Fibroblast of pulmonary artery (primary cell): ENCODE measurements at regions not wholly inside any gene's neighbourhood (a gene's known extent, or its start where the extent isn't known, plus 50 kb on each side); places are given as distances from the start of the nearest gene placed in this dataset.
A peak's percentile ranks its signal among the peaks of the same experiment; 100 is the strongest.
"Not testable (repeated sequence)": the region's sequence is repeated elsewhere in the genome, so short reads cannot be mapped to it uniquely, and the experiment has no call there.

Experiments used
- DNase-seq: peaks from one replicate; pipeline ENCODE4 v3.0.0-alpha.2; 2010; ENCODE audit warnings: low read depth
- H3K4me3 ChIP-seq: replicated peaks from 2 replicates; pipeline ENCODE4 v1.5.1; 2011; ENCODE audit warnings: low read depth, mild to moderate bottlenecking, control low read depth, low read length, moderate library complexity

DNA sequence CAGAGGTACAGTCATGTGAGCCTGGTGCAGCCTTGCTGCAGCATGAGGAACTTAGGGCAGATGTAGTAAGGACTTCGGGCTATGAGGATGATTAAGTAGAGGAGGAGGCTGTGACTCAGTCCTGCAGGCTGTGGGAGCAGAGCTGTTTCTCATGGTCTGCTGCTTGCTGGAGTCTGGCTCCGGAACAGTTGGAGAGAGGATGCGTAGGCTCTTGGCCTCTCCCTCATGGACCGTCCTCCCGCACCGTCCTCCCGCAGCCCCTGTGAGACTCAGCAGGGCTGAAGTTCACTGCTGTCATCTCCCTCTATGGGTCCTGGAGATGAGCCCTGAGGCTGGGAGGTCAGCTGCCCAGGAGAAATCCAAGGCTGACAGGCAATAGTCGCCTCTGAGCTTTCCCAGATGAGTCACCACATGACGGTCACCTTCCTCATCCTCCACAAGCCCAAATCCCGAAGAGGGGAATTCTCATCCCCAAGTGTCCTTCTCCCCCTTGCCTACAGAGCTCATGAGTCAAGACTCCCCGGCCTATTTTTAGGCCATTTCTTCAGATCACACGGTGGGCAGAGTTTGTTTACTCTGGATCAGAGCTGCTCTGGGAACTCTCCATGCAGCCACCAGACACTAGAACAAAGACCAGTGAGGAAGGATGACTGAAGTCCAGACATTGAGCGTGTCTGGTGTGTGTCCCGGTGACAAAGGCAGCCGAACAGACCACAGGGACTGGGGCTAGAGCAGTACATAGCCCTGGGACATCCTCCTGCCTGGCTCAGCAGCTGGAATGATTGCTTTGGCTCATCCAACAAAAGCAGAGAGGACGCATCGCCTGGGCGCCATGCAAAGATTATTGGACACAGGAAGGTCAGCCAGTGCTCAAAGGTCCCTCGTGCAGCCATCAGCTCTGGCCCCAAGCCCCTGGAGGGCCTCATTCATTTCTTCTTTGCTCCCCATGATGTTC lies 134.5 kb downstream of the NPIPB11 start:
- DNase-seq: peak; percentile 74

GRCh38 chr16:29270923-29271322 lies 135.6 kb downstream of the NPIPB11 start:
- H3K4me3 ChIP-seq, DNase-seq: not testable (repeated sequence)

More for the DNA sequence above, 134.5 kb downstream of the NPIPB11 start:
- not testable (repeated sequence) for H3K4me3 ChIP-seq

GRCh38 chr16:29270033-29270432 lies 136.5 kb downstream of the NPIPB11 start:
- H3K4me3 ChIP-seq, DNase-seq: not testable (repeated sequence)

DNA sequence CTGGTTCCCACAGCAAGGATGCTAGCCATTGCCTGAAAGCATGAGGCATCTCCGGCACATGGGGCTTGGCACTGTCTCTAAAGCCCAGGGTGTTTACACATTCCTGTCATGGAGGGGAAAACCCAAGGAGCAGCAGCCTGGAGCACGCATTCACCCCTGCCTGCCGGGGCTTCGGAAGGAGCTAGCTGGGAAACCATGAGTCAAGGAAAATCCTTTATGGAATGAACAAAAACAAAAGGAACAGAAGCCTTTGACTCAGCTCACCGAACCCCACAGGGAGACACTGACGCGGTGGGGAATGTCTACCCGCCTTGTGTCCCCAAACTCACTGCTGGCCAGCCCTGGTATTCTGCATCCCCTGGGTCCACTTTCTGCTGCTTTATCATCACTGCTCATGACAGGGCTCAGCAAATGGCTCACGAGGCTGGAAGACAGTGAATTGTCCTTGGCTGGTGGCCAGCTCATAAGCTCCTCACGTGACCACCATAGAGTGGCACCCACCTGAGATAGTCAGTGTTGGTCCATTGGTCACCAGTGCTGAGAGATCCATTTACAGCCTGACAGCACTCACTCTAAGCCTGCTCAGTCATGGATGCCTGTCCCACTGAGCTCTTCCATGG lies 137.2 kb downstream of the NPIPB11 start:
- DNase-seq: peak; percentile 87
- not testable (repeated sequence) for H3K4me3 ChIP-seq

DNA sequence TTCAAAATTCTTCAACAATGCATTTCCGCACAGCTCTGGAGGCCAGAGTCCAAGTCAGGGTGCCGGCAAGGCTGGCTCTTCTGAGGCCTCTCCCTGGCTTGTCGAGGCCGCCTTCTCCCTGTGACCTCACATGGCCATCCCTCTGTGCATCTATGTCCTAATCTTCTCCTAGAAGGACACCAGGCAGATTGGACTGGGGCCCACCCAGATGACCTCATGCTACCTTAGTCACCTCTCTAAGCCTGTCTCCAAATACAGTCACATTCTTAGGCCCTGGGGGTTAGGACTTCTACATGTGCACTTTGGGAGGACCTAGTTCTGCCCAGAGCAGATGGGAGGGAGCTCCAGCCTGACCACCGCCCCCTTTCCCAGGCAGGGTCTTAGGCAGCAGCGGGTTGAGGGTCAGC lies 137.7 kb downstream of the NPIPB11 start:
- not testable (repeated sequence) for H3K4me3 ChIP-seq
- peak; percentile 65 for DNase-seq

DNA sequence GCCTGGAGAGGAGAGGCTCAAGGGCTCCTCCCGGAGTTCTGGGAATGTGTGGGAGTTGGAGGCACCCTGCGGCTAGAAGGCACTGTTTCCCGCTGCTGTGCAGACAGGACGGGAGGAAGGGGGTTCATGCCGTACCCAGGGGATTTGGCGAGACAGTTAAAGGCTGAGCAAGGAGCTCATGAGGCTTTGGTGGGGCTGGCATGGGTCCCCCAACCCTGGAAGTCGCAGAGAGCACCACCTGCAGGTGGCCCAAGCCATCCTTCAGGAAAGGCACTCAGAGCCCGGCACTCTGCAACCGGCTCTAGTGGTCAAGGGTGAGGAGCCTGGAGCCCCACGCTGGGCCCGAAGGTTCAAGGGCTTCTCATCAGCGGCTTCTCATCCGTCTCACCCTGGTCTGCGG lies 138.2 kb downstream of the NPIPB11 start:
- not testable (repeated sequence) for H3K4me3 ChIP-seq
- peak; percentile 38 for DNase-seq

DNA sequence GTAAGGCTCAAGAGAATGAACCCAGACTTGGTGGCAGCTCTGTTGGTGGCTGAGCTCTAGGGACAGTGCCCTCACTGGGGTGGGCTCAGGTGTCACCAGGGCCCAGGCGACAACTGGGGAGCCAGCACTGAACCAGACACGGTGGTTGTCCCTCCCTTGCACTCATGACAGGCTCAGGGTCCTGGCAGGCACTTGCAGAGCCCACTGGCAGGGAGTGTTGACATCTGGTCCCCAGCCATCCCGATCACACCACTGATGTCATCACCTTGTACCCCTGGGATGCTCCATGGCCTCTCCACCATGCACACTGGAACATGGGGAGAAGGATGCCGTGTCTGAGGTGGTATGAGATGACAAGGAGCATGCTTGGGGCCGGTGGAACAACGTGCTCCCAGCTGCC lies 138.6 kb downstream of the NPIPB11 start:
- not testable (repeated sequence) for DNase-seq, H3K4me3 ChIP-seq

GRCh38 chr16:29267055-29267619 lies 139.4 kb downstream of the NPIPB11 start:
- DNase-seq, H3K4me3 ChIP-seq: not testable (repeated sequence)

DNA sequence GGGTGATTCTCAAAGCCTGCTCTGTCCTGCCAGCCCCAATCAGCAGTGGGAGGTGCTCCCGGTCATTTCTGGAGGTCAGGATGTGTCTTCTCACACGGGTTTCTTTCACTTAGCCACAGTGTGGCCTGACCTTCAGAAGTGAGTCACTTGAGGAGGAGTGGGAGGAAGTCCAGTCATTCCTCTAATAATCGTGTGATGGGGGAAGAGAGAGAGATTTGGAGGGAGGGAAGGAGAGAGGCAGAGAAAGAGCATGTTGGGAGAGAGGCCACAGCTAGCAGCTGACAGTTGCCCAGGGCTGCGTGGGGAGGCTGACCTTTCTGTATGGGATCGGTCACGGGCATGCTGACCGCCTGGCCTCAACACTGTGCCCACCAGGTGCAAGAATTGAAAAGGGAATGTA lies 139.9 kb downstream of the NPIPB11 start:
- H3K4me3 ChIP-seq: not testable (repeated sequence)
- DNase-seq: peak; percentile 86

GRCh38 chr16:29265255-29265853 lies 141.2 kb downstream of the NPIPB11 start:
- peak overlapping the region; percentile 14 for H3K4me3 ChIP-seq
- peak; percentile 97 for DNase-seq

GRCh38 chr16:29264080-29264837 lies 142.3 kb downstream of the NPIPB11 start:
- not testable (repeated sequence) for H3K4me3 ChIP-seq, DNase-seq

GRCh38 chr16:29262725-29263124 lies 143.8 kb downstream of the NPIPB11 start:
- DNase-seq, H3K4me3 ChIP-seq: not testable (repeated sequence)

DNA sequence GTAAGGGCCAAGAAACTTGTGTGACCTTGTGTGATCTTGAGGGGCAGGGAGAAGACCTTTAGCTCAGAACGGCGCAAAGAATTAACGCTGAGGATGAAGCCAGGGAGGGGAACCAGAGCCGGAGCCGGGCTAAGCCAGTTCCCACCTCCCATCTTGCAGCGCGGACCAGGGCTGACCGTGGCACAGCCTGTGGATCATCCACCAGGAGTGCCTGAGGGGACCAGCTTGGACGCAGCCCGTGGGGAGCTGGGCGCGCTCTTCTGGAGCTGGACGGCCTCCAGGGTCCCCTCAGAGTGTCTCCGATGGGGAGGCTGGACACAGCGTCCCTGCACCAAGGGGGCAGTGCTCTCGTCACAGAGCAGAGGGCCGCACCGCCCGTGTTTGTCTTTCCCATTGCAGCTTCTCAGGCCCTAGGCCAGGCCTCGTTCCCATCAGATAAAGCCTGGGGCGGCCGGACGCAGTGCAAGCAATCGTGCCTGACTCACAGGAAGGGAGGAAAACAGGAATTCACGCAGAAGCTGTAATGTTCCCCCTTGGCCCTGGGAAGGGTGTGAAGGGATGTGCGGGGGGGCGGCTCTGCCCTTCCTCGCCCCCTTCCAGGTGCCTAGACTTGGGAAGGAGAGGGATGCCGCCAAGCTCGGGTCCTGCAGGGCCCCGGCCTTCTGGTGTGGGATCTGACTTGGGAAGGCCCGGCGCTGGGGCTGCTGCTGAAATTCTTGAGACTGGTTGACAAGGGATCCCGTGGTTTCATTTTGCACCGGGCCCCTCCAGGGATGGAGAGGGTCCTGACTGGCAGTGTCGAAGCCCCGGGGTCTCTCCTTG lies 144.9 kb downstream of the NPIPB11 start:
- peak; percentile 66 for DNase-seq
- not testable (repeated sequence) for H3K4me3 ChIP-seq

DNA sequence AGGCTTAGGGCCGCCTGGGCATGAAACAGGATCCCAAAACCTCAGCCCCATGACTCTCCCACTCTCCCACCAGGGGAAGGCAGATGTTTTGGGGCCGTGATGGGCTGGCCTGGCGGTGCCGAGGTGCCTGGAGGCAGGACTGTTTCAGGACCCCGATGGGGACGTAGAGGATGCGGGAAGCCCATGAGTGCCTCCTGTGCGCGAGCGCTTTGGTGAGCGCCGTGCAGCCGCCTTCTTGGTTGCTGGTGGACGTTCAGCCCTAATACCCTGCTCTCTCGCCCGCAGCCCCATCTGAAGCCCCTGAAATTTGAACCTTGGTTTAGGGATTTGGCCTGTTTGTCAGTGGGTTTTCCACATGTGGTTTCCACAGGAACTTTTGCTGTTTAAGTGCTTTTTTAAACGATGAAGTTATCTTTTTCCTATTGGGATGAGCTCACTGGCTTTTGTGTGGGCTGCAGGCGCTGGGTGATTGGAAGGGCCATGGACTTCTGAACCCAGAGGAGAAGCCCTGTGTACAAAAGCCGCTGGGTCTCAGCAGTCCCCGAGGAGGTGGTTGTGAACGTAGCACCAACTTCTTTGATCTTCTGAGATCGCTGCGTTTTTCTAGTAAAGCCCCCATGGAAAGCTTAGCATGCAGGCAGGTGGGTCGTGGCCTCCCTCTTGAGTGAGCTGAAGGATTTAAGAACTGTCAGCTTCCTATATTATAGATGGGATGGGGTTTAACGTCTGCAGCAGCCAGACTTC lies 145.7 kb downstream of the NPIPB11 start:
- not testable (repeated sequence) for H3K4me3 ChIP-seq, DNase-seq

GRCh38 chr16:29259635-29260457 lies 146.7 kb downstream of the NPIPB11 start:
- H3K4me3 ChIP-seq, DNase-seq: not testable (repeated sequence)

GRCh38 chr16:29258946-29259634 lies 147.4 kb downstream of the NPIPB11 start:
- DNase-seq, H3K4me3 ChIP-seq: not testable (repeated sequence)
